SK-N-SH treated with all-trans-retinoic acid at 6 μM for 48 hours (cell line): ENCODE measurements at regions not wholly inside any gene's neighbourhood (a gene's known extent, or its start where the extent isn't known, plus 50 kb on each side); places are given as distances from the start of the nearest gene placed in this dataset.

ENCODE experiments used
- ARNTL ChIP-seq: fragments of 450-650 bp; formaldehyde crosslinking; IDR thresholded peaks from 2 replicates; pipeline ENCODE4 v1.5.0; 2020; ENCODE audit warnings: low read depth, mild to moderate bottlenecking, moderate library complexity, borderline replicate concordance
- BACH2 ChIP-seq: fragments of 250-450 bp; sonication (Bioruptor Pico); IDR thresholded peaks from 2 replicates; pipeline ENCODE4 v1.9.0; 2021; ENCODE audit warnings: mild to moderate bottlenecking, borderline replicate concordance
- CSRNP3 ChIP-seq: fragments of 250-450 bp; sonication (Bioruptor Pico); IDR thresholded peaks from 2 replicates; pipeline ENCODE4 v1.5.1; 2021; ENCODE audit warnings: mild to moderate bottlenecking, moderate library complexity
- ESRRG ChIP-seq: fragments of 250-450 bp; sonication (Bioruptor Pico); IDR thresholded peaks from 2 replicates; pipeline ENCODE4 v1.6.1; 2021; ENCODE audit warnings: mild to moderate bottlenecking
- PATZ1 ChIP-seq: fragments of 250-450 bp; sonication (Bioruptor Pico); IDR thresholded peaks from 2 replicates; pipeline ENCODE4 v1.8.0; 2020; ENCODE audit warnings: mild to moderate bottlenecking, moderate library complexity, borderline replicate concordance
- POU6F1 ChIP-seq: fragments of 250-450 bp; sonication (Bioruptor Pico); IDR thresholded peaks from 2 replicates; pipeline ENCODE4 v1.8.0; 2021; ENCODE audit warnings: low read depth, mild to moderate bottlenecking, moderate library complexity, borderline replicate concordance
- TCF4 ChIP-seq: fragments of 250-450 bp; sonication (Bioruptor Pico); IDR thresholded peaks from 2 replicates; pipeline ENCODE4 v1.8.0; 2021; ENCODE audit warnings: mild to moderate bottlenecking, moderate library complexity, borderline replicate concordance
- TOX ChIP-seq: fragments of 250-450 bp; sonication (Bioruptor Pico); IDR thresholded peaks from 2 replicates; pipeline ENCODE4 v1.8.0; 2021; ENCODE audit warnings: mild to moderate bottlenecking, moderate library complexity, borderline replicate concordance
- ZNF565 ChIP-seq: fragments of 450-650 bp; formaldehyde crosslinking; conservative IDR thresholded peaks from 2 replicates; pipeline ENCODE4 v1.5.0; 2020; ENCODE audit warnings: low read depth, mild to moderate bottlenecking, moderate library complexity
- ZNF70 ChIP-seq: fragments of 450-650 bp; formaldehyde crosslinking; IDR thresholded peaks from 2 replicates; pipeline ENCODE4 v1.5.0; 2020; ENCODE audit warnings: mild to moderate bottlenecking, moderate library complexity

GRCh38 chr15:22229990-22230819, 149.9 kb downstream of the OR4M2 start:
- TF ChIP-seq ZNF70 (CRISPR knock-in tag): no peak
- TF ChIP-seq BACH2: no peak
- no peak for TF ChIP-seq TOX (CRISPR knock-in tag)
- no peak for TF ChIP-seq POU6F1 (CRISPR knock-in tag)
- TF ChIP-seq CSRNP3: no peak
- TF ChIP-seq ESRRG (CRISPR knock-in tag): no peak
- TF ChIP-seq ARNTL (CRISPR knock-in tag): no peak
- no peak for TF ChIP-seq TCF4 (CRISPR knock-in tag)
- no peak for TF ChIP-seq ZNF565 (CRISPR knock-in tag)
- no peak for TF ChIP-seq PATZ1 (CRISPR knock-in tag)
